GM18499 (cell line): ENCODE measurements at regions not wholly inside any gene's neighbourhood (a gene's known extent, or its start where the extent isn't known, plus 50 kb on each side); places are given as distances from the start of the nearest gene placed in this dataset.
"Not testable (repeated sequence)": the region's sequence is repeated elsewhere in the genome, so short reads cannot be mapped to it uniquely, and the experiment has no call there.

Source experiments
- ATAC-seq: cut with Tn5 transposase; IDR thresholded peaks from one replicate; pipeline ENCODE4 v1.9.1; 2021; ENCODE audit warnings: moderate number of reproducible peaks; ENCODE audit not compliant: insufficient read depth, unreplicated experiment

DNA sequence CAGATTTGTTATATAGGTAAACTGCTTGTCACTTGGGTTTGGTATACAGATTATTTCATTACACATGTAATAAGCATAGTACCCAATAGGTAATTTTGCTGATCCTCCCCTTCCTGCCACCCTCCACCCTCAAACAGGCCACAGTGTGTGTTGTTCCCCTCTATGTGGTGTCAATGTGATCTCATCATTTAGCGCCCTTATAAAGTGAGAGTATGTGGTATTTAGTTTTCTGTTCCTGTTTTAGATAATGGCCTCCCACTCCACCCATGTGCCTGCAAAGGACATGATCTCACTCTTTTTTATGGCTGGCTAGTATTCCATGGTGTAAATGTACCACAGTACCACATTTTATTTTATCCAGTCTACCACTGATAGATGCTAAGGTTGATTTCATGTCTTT, 522.1 kb upstream of the LRRC7 start:
- ATAC-seq, result no peak

DNA sequence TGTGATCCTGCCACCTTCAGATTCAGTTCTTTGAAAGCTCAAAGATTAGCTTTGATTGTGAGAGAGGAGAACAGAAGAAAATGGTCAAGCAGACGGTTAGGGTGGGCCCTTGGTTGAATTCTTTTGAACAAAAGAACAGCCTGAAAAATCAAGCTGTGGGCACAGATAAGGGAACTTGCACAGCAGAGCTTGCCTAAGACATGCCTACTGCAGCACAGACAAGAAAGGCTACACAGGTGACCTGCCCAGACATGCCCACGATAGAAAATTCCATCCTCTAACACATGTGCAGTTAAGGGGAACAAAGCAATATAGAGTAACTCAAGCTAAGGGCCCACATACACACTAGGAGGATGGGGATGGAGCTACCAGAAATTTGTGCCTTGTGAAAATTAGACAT, 512.5 kb upstream of the LRRC7 start:
- ATAC-seq, result no peak

DNA sequence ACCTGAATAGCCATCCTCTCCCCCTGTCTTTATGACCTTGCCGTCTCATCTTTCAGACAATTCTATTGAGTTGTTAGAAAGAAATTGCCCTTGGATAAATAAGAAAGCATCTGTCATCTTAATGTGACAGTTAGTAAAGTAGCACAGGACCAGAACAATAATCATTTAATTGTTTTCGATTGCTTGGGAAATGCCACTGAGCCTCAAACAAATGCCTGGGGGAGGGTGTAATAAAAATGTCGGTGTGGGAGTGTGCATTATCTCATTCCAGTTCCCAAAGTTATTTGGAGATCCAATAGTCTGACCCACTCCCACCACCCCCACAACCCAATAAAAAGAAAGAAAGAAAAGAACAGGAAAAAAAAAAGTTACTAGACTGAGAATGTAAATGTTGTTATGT, 509.3 kb upstream of the LRRC7 start:
- no peak for ATAC-seq

DNA sequence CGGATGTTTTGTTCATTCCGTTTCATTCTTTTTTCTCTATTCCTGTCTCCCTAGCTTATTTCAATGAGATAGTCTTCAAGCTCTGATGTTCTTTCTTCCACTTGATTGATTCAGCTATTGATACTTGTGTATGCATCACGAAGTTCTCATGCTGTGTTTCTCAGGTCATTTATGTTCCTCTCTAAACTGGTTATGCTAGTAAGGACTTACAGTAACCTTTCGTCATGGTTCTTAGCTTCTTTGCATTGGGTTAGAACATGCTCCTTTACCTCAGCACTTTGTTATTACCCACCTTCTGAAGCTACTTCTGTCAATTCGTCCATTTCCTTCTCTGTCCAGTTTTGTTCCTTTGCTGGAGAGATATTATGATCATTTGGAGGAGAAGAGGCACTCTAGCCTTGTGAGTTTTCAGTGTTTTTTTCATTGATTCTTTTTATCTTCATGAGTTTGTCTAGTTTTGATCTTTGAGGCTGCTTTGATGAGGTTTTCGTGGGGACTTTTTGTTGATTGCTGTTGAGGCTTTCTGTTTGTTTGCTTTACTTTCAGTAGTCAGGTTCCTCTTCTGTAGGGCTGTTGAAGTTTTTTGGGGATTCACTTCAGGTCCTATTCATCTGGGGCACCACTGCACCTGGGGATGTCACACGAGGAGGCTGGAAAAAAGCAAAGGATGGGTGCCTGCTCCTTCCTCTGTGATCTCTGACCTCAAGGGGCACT, 496.9 kb upstream of the LRRC7 start:
- no peak for ATAC-seq

DNA sequence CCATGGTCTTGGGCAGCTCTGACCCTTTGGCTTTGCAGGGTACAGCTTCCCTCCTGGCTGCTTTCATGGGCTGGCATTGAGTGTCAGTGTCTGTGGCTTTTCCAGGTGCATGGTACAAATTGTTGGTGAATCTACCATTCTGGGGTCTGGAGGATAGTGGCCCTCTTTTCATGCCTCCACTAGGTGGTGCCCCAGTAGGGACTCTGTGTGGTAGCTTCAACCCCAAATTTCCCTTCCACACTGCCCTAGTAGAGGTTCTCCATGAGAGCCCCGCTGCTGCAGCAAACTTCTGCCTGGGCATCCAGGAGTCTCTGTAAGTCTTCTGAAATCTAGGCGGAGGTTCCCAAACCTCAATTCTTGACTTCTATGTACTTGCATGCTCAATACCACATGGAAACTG, 494.5 kb upstream of the LRRC7 start:
- ATAC-seq, result no peak

DNA sequence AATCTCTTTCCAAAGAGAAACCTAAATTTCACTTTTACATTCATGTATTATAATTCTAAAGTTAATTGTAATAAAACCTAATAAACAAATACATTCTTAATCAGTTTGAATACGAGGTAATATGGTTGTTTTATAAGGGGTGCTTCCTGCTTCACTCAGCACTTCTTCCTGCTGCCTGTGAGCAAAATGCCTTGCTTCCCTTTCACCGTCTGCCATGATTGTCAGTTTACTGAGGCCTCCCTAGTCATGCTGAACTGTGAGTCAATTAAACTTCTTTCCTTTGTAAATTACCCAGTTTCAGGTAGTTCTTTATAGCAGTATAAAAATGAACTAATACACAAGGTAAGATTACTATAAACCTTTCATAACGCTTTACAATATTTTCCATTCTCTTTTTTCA, 491.1 kb upstream of the LRRC7 start:
- no peak for ATAC-seq

DNA sequence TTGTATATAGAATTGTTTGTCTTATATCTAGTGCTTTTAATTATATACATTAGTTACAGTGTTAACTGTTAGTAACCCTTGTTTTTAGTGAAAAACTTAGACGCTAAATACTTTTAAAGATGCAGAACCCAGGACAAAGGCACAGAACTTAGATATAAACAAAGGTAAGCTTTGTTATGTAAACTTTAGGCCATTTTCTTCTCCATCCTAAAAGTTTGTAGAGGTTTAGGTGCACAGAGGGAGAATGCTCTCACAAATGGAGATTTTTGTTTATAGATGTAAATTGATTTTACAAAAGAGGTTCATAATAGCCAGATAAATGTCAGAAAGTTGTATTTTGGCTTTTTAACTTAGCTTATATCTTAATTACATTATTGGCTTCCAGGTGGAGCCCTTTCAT, 490.5 kb upstream of the LRRC7 start:
- no peak for ATAC-seq

DNA sequence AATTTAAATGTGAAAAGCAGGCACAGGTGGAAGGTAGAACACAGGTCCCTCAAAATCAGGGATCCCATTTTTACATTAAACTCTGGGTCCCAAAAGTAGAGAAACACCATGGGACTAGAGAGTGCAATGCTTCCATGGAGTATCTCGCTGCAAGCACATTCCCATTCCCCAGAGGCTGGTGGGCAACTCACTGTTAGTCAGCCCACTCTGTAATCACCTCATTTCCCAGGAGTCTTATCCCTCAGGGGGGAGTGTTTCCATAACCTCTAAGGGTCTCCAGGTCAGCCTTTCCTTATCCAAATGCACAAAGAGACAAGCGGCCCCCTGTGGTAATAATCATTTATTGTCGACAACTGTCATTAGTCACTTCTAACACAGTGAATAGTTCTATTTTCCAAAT, 490.1 kb upstream of the LRRC7 start:
- ATAC-seq, result no peak

DNA sequence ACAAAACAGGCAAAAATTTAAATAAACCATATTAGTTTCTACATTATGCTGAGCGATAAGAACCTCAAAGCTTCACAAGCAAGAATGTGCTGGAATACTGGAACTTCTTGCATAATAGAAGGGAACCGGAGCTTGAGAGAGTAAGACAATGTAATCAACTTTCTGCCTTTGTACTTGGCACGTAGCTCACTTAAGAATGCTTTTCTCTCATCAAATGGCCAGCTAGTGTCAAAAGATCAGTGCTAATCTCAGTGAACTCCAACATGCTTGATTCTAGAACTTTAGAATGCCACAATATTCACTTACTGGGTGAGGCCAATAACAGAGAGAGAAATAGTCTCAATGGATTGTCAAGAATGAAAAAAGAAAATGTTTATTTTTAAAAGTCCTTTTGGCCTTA, 486.1 kb upstream of the LRRC7 start:
- no peak for ATAC-seq

DNA sequence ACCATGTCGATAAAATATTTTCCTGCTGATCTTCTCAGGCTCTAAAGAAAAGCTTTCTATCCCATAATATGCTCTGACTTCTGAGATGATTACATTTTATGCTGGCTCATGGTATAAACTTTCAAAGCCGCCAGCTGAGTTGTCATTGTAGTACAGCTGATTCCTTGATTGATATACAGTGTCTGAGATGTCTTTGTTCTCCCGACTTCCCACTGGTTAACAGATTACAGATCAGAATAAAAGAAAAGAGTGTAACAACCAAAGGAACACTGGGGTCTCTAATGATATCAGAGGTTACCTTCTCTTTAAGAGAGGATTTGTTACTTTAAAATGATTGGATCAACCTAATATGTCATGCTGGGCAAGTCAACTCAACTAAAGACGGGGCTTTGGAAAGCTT, 485.4 kb upstream of the LRRC7 start:
- ATAC-seq, result no peak

DNA sequence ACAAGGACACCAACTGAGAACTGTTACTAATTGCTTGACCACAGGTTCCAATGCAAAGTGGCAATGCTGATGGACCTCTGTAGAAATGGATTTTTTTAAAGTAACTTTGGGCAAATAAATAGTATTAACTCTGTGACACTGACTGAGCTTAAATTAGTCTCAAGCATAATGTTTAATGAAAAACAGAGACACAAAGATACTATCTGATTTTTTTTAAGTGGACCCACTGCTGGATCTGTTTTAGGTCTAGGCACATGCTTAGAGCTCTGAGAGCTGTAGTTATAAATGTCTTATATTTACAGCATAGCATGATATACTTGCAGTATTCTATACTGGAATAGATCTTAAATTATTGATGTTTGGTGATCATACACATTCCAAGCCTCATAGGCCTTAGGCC, 481.6 kb upstream of the LRRC7 start:
- ATAC-seq, result no peak

DNA sequence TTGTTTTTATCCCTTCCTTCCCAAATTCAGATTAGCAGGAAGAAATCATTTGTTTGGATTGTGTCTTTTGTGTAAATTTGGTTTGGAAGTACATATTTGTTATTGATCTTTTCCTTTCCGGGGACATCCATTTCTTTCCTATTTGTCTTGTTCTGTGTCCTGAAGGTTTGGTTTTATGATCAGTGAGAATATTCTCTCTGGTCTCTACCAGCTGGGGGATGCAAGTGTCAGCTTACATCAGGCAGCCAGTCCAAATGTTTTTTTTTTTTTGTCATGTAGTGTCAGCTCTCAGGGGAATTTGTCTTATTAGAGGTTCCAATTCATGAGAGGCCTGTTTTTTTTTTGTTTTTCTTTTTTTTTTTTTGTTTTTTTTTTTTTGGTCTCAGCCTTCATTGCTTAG, 479.2 kb upstream of the LRRC7 start:
- no peak for ATAC-seq

DNA sequence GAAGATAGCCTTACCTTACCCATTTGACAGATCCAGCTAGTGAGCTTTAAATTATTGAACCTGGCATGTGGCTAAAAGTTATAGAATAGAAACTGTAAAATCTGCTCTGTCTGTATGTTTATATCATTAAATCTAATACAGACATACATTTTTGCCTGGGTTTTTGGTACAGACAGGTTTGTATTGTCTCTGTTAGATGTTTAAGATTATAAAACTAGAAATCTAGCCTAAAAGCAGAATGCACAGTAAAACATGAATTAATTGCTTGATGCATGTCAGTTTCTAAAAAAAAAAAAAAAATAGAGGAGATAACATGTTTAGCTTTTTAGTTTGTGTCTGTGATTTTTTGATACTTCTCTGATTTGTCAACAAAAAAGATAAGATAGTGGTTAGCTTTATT, 477.6 kb upstream of the LRRC7 start:
- ATAC-seq, result no peak

DNA sequence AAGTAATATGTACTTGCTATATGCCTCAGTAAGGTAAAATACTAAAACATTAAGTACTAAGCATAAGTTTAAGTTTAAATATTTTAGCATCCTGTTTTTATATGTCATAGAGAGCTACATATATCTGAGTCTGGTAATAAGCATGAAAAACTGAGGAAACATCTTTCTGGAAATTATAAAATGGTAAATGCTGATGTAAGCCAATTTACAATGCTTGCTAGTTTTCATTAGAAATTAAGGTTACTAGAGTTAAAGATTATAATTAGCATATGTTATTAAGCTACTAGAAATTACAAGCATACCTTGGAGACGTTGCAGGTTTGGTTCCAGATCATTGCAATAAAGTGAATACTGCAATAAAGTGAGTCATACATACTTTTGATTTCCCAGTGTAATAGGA, 477.0 kb upstream of the LRRC7 start:
- ATAC-seq, result no peak

DNA sequence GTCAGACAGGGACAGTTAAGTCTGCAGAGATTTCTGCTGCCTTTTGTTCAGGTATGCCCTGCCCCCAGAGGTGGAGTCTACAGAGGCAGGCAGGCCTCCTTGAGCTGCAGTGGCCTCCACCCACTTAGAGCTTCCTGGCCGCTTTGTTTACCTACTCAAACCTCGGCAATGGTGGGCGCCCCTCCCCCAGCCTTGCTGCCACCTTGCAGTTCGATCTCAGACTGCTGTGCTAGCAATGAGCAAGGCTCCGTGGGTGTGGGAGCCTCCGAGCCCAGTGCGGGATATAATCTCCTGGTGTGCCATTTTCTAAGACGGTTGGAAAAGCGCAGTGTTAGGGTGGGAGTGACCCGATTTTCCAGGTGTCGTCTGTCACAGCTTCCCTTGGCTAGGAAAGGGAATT, 465.7 kb upstream of the LRRC7 start:
- ATAC-seq, result not testable (repeated sequence)

DNA sequence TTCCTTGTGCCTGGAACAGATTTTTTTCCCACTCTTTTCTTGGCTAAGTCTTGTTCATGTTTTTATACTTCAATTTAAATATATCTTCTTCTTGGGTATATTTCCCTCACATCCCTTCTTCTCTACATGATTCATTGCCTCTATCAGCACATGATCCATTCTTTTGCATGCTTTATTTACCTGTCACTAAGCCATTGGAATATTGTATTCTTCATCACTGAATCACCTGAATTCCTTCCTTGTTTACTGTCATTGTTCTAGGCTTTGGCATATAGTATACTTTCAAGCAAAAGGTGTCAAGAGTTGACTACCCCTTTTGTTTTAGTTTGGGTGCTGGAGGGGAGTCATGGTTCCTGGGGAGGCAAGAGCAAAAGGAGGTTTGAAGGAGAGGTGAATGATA, 464.5 kb upstream of the LRRC7 start:
- ATAC-seq, result no peak

DNA sequence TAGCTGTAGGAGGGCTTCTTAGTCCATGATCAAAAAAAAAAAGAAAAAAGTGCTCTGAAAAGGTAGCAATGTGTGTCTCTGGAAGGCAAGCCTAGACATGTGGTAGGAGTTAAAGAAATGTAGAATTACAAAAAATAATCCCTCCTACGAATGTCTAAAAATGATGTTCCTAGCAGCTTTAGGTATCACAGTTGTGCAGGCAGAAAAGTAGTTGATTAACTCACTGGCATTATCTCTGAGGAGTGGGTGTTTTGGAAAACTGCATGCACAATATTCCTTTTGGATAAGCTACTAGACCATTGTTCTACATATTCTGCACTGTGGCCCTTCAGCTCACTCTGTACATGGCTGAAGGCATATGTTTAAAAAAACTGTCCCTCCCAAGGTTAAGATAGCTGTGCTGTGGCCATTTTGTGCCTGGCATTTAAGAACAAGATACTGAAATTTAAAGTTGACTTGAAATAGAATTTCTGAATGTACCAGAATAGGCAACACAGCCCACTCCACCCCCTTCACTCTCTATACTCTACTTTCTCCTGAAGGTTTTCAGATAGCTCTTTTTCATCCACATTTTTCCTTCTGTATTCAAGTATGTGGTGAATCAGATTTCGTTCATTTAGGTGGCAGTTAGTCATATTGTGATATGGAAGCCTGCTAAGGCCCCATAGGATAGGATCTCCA, 463.9 kb upstream of the LRRC7 start:
- ATAC-seq, result no peak

DNA sequence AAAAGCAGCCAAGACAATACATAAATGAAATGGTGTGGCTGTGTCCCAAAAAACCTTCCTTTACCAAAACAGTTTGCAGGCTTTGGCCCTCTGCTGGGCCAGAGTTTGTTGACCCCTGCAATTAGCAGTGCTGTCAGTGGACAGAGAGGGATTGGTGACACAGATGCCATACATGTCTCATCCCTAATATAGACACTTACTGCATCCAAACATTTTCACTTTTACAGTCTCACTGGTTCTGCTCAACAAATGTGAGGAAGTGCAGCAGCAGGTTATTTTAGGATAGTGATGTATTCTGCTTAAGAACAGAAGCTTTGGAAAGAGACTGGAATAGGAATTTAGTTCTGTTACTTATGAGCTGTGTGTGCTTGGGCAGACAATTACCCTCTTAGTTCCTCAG, 462.8 kb upstream of the LRRC7 start:
- ATAC-seq, result no peak

DNA sequence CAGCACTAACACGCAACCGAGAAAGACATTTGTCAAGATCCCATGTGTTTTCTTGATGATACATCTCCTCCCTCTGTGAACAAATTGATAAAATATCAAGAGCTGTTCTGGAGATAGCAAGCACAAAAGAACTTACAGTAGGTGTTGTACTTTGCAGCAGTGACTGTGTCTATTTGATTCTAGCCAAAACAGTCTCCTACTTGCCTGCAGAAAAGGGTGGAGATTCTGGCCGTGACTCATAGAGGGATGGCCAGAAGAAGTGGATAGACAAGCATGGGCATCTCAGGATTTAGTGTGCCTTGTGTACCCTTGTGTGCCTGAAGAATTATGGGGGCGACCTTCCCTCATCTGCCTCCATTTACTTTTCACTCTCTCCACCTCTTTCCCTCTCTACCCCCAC, 458.4 kb upstream of the LRRC7 start:
- ATAC-seq, result no peak

DNA sequence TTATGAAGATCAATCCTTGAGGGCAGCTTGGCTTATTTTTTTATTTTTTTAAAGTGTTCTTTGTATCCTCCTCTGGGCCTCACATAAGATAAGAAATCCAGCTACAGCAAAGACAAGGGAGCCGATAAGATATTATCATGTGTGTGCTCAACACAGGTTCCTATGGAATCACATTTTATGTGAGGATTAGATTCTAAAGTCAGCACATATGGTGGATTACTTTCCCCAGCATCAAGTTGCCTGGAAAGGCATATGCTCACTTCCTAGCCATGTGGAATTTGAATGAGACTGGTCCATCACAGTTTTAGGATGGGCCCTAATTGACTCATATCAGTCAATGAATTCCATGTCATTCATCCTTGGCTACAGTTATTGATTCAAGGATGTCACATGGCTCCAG, 456.9 kb upstream of the LRRC7 start:
- ATAC-seq, result no peak

DNA sequence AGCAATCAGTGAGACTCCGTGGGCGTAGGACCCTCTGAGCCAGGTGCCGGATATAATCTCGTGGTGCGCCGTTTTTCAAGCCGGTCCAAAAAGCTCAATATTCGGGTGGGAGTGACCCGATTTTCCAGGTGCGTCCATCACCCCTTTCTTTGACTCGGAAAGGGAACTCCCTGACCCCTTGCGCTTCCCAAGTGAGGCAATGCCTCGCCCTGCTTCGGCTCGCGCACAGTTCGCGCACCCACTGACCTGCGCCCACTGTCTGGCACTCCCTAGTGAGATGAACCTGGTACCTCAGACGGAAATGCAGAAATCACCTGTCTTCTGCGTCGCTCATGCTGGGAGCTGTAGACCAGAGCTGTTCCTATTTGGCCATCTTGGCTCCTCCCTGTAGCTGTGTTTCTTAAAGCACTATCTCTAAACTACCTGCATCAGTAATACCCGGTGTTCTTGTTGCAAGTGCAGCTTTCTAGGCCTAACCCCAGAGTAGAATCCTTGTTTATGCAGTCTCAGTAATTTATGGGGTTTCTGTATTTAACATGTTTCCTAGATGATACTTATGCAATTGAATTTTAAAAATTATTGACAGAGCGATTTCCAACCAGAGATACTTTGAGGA, 447.5 kb upstream of the LRRC7 start:
- not testable (repeated sequence) for ATAC-seq

DNA sequence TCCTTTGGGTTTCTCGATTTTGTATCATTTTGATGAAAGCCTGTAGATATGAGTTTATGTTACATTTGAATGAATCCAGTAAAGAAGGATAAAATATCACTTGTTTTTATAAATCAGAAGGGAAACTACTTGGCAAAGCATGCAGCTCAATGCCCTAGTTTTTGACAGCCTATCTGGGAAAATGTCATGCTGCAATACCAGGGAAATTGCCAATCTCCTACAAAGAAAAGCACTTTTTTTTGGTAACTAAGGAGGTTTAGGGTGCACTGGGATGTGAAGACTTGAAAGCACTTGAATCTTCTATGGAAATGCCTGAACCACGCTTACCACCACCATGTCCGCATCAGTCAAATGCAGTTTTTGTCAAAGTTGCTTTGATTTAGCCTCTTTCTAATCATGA, 446.9 kb upstream of the LRRC7 start:
- no peak for ATAC-seq
